H1 (cell line): ENCODE measurements at regions not wholly inside any gene's neighbourhood (a gene's known extent, or its start where the extent isn't known, plus 50 kb on each side); places are given as distances from the start of the nearest gene placed in this dataset.

Experiments
- CTCF ChIA-PET: fragments of 300-600 bp; sonication (Branson Sonifier 250); formaldehyde crosslinking; loops from one replicate; lab custom pipeline; 2021; ENCODE audit not compliant: partially characterized antibody; lab: Charles Lee
- POLR2A ChIA-PET: fragments of 300-600 bp; sonication (Branson Sonifier 250); formaldehyde crosslinking; loops from one replicate; lab custom pipeline; 2021; ENCODE audit warnings: inconsistent platforms; ENCODE audit not compliant: partially characterized antibody; lab: Charles Lee
- DNase-seq, 2 experiments: peaks; one replicate each; pipeline versions ENCODE4 v3.0.0 to v3.0.0-alpha.2; 2010 to 2022; ENCODE audit warnings: low spot score in 2 of 2, low read depth in 1 of 2, mixed read lengths in 1 of 2
- FAIRE-seq: peaks from 2 replicates; lab custom pipeline; 2011; peaks lifted over from hg19 to GRCh38; lab: Jason Lieb, UNC
- H2AFZ ChIP-seq: 2 replicates; pipeline ENCODE4 v1.8.1; 2012; ENCODE audit warnings: low read length, inconsistent platforms
- H2AK5ac ChIP-seq: 2 replicates; pipeline ENCODE4 v1.6.1; 2013; ENCODE audit warnings: low read depth, low read length
- H2BK120ac ChIP-seq: replicated peaks from 2 replicates; pipeline ENCODE3; 2013; ENCODE audit warnings: low read depth, low read length, inconsistent platforms
- H2BK12ac ChIP-seq: 2 replicates; pipeline ENCODE4 v1.6.1; 2013; ENCODE audit warnings: low read depth, low read length
- H2BK15ac ChIP-seq: 2 replicates; pipeline ENCODE4 v1.6.1; 2013; ENCODE audit warnings: low read length
- H2BK20ac ChIP-seq: 2 replicates; pipeline ENCODE4 v1.6.1; 2013; ENCODE audit warnings: low read length
- H2BK5ac ChIP-seq: 2 replicates; pipeline ENCODE4 v1.6.1; 2013; ENCODE audit warnings: low read depth, low read length
- H3K14ac ChIP-seq: 2 replicates; pipeline ENCODE4 v1.6.1; 2013; ENCODE audit warnings: inconsistent platforms; ENCODE audit not compliant: insufficient read length
- H3K18ac ChIP-seq: 2 replicates; pipeline ENCODE4 v1.6.1; 2013; ENCODE audit warnings: low read length; ENCODE audit errors: extremely low read depth
- H3K23ac ChIP-seq: 2 replicates; pipeline ENCODE4 v1.6.1; 2013; ENCODE audit warnings: inconsistent platforms; ENCODE audit not compliant: insufficient read length
- H3K23me2 ChIP-seq: 2 replicates; pipeline ENCODE4 v1.6.1; 2013; ENCODE audit warnings: low read depth, low read length
- H3K27ac ChIP-seq: 2 replicates; pipeline ENCODE4 v1.6.1; 2011; ENCODE audit warnings: low read depth, low read length, inconsistent platforms
- H3K27me3 ChIP-seq, 4 experiments: replicated peaks in 1 of 4; 1 replicate in 1 of 4; 2 replicates in 3 of 4; pipeline versions ENCODE4 v1.6.1 to v1.8.1; 2011 to 2013; ENCODE audit warnings: low read length in 3 of 4, mild to moderate bottlenecking in 3 of 4, inconsistent platforms in 2 of 4, mixed read lengths in 2 of 4, moderate library complexity in 1 of 4; ENCODE audit not compliant: control insufficient read depth in 3 of 4, insufficient read depth in 3 of 4; ENCODE audit errors: extremely low read depth in 1 of 4
- H3K36me3 ChIP-seq, 4 experiments: 2 replicates each; pipeline versions ENCODE4 v1.6.1 to v1.8.1; 2011 to 2013; ENCODE audit warnings: mild to moderate bottlenecking in 4 of 4, low read length in 3 of 4, moderate library complexity in 2 of 4, control low read depth in 1 of 4, inconsistent platforms in 1 of 4; ENCODE audit not compliant: insufficient read depth in 4 of 4, control insufficient read depth in 2 of 4
- H3K4ac ChIP-seq: replicated peaks from 2 replicates; pipeline ENCODE3; 2013; ENCODE audit warnings: low read length, low read depth, mixed read lengths, inconsistent platforms; ENCODE audit not compliant: insufficient read length
- H3K4me1 ChIP-seq, 4 experiments: replicated peaks in 1 of 4; 1 replicate in 1 of 4; 2 replicates in 3 of 4; pipeline versions ENCODE4 v1.6.1 to v1.8.1; 2011 to 2013; ENCODE audit warnings: low read length in 3 of 4, inconsistent platforms in 2 of 4, mixed read lengths in 1 of 4; ENCODE audit not compliant: insufficient read depth in 4 of 4, control insufficient read depth in 3 of 4
- H3K4me2 ChIP-seq, 2 experiments: 2 replicates each; pipeline versions ENCODE4 v1.6.1 to v1.8.1; 2011 to 2013; ENCODE audit warnings: low read depth in 2 of 2, low read length in 2 of 2, control low read depth in 1 of 2, inconsistent platforms in 1 of 2, mild to moderate bottlenecking in 1 of 2; ENCODE audit not compliant: insufficient read depth in 1 of 2
- H3K4me3 ChIP-seq, 4 experiments: fragments of 200-600, 300-600 bp in 1 of 4; sonication (generic), shearing (Covaris generic), sonication (Bioruptor Twin) in 1 of 4; 2 replicates each; pipeline versions ENCODE4 v1.5.1 to v1.8.1; 2011 to 2016; ENCODE audit warnings: low read length in 4 of 4, low read depth in 3 of 4, control low read depth in 2 of 4, inconsistent platforms in 2 of 4, mild to moderate bottlenecking in 2 of 4, mixed read lengths in 1 of 4, moderate library complexity in 1 of 4; ENCODE audit not compliant: insufficient read depth in 2 of 4; ENCODE audit errors: extremely low read depth in 1 of 4
- H3K56ac ChIP-seq: replicated peaks from 2 replicates; pipeline ENCODE3; 2013; ENCODE audit warnings: low read depth, mild to moderate bottlenecking, mixed read lengths, low read length, inconsistent platforms; ENCODE audit not compliant: insufficient read length
- H3K79me1 ChIP-seq: 2 replicates; pipeline ENCODE4 v1.6.1; 2013; ENCODE audit warnings: low read depth, low read length, control low read depth
- H3K79me2 ChIP-seq, 2 experiments: 2 replicates each; pipeline versions ENCODE4 v1.6.1 to v1.8.1; 2012 to 2013; ENCODE audit warnings: low read length in 2 of 2, mild to moderate bottlenecking in 2 of 2, inconsistent platforms in 1 of 2; ENCODE audit not compliant: insufficient read depth in 2 of 2, control insufficient read depth in 1 of 2
- H3K9ac ChIP-seq, 4 experiments: replicated peaks in 1 of 4; 1 replicate in 1 of 4; 2 replicates in 3 of 4; pipeline versions ENCODE4 v1.6.1 to v1.8.1; 2011 to 2013; ENCODE audit warnings: low read depth in 3 of 4, low read length in 3 of 4, control low read depth in 2 of 4, mild to moderate bottlenecking in 2 of 4, moderate library complexity in 2 of 4, inconsistent platforms in 1 of 4; ENCODE audit errors: extremely low read depth in 1 of 4
- H3K9me3 ChIP-seq, 2 experiments: 2 replicates each; pipeline versions ENCODE4 v1.6.1 to v1.8.1; 2012 to 2013; ENCODE audit warnings: mild to moderate bottlenecking in 2 of 2, moderate library complexity in 2 of 2, control low read depth in 1 of 2, inconsistent platforms in 1 of 2, low read depth in 1 of 2, low read length in 1 of 2, mixed read lengths in 1 of 2; ENCODE audit not compliant: insufficient read depth in 2 of 2
- H4K20me1 ChIP-seq, 2 experiments: replicated peaks in 1 of 2; 2 replicates each; pipeline versions ENCODE3 to v1.8.1; 2011 to 2013; ENCODE audit warnings: inconsistent platforms in 2 of 2, low read length in 2 of 2, mild to moderate bottlenecking in 1 of 2; ENCODE audit not compliant: insufficient read depth in 2 of 2, control insufficient read depth in 1 of 2
- H4K5ac ChIP-seq: 2 replicates; pipeline ENCODE4 v1.6.1; 2013; ENCODE audit warnings: low read length, low read depth, mixed read lengths, inconsistent platforms; ENCODE audit not compliant: insufficient read length
- H4K8ac ChIP-seq: 2 replicates; pipeline ENCODE4 v1.8.0; 2013; ENCODE audit warnings: mild to moderate bottlenecking, moderate library complexity, low read length, inconsistent platforms; ENCODE audit not compliant: insufficient read depth; ENCODE audit errors: extremely low read depth
- H4K91ac ChIP-seq: replicated peaks from 2 replicates; pipeline ENCODE3; 2013; ENCODE audit warnings: low read length, mixed read lengths, inconsistent platforms; ENCODE audit not compliant: insufficient read length
- ASH2L ChIP-seq: fragments of 200-600, 300-600 bp; sonication (generic); IDR thresholded peaks from one replicate; pipeline ENCODE4 v1.7.1; 2017; ENCODE audit warnings: low read length
- BCL11A ChIP-seq, 2 experiments: IDR thresholded peaks; one replicate each; pipeline ENCODE4 v1.6.1; 2011; ENCODE audit warnings: low read depth in 2 of 2, low read length in 2 of 2, mild to moderate bottlenecking in 2 of 2
- CBX5 ChIP-seq: fragments of 300-800, 300-1000 bp; sonication (generic); IDR thresholded peaks from 2 replicates; pipeline ENCODE4 v1.7.1; 2016; ENCODE audit warnings: antibody characterized with exemption, low read length, low read depth
- FOSL1 ChIP-seq: IDR thresholded peaks from 2 replicates; pipeline ENCODE4 v1.6.1; 2011; ENCODE audit warnings: mild to moderate bottlenecking, low read depth, low read length, moderate library complexity; ENCODE audit not compliant: insufficient read depth
- HDAC2 ChIP-seq, 2 experiments: fragments of 300-600 bp in 1 of 2; sonication (generic) in 1 of 2; IDR thresholded peaks; 2 replicates each; pipeline ENCODE4 v1.6.1; 2011 to 2012; ENCODE audit warnings: low read depth in 2 of 2, low read length in 2 of 2, mild to moderate bottlenecking in 2 of 2, moderate library complexity in 2 of 2, borderline replicate concordance in 1 of 2, inconsistent platforms in 1 of 2
- PHF8 ChIP-seq: fragments of 200-600 bp; sonication (generic); conservative IDR thresholded peaks from 2 replicates; pipeline ENCODE4 v1.7.1; 2012; ENCODE audit warnings: low read depth, mild to moderate bottlenecking, inconsistent platforms, low read length, moderate library complexity
- RFX5 ChIP-seq: IDR thresholded peaks from 2 replicates; pipeline ENCODE4 v1.6.1; 2011; ENCODE audit warnings: low read depth, low read length, improper control_type of control experiment, borderline replicate concordance
- SIN3A ChIP-seq, 2 experiments: IDR thresholded peaks in 1 of 2; conservative IDR thresholded peaks in 1 of 2; 2 replicates each; pipeline ENCODE4 v1.6.1; 2011 to 2012; ENCODE audit warnings: low read length in 2 of 2, improper control_type of control experiment in 1 of 2, low read depth in 1 of 2, mild to moderate bottlenecking in 1 of 2
- SIX5 ChIP-seq: IDR thresholded peaks from 2 replicates; pipeline ENCODE4 v1.6.1; 2011; ENCODE audit warnings: mild to moderate bottlenecking, low read depth, low read length
- SRF ChIP-seq: IDR thresholded peaks from 2 replicates; pipeline ENCODE4 v1.6.1; 2011; ENCODE audit warnings: mild to moderate bottlenecking, low read depth, low read length, moderate library complexity
- SUZ12 ChIP-seq: fragments of 200-600 bp; sonication (generic); IDR thresholded peaks from 2 replicates; pipeline ENCODE4 v1.6.1; 2012; ENCODE audit warnings: mild to moderate bottlenecking, inconsistent platforms, low read length, moderate library complexity, mixed read lengths
- ZNF274 ChIP-seq: IDR thresholded peaks from 2 replicates; pipeline ENCODE4 v1.7.0; 2012; ENCODE audit warnings: low read length, borderline replicate concordance; ENCODE audit errors: extremely low read depth
- WGBS, 2 experiments: shearing (Covaris generic) in 1 of 2; methylation state at CpG; one replicate each; pipeline versions ENCODE4 v1.1.6 to v1.1.7; 2013 to 2015; ENCODE audit warnings: low lambda C conversion rate in 2 of 2, mixed read lengths in 2 of 2, inconsistent platforms in 1 of 2, low coverage in 1 of 2, missing lambda C conversion rate in 1 of 2; ENCODE audit not compliant: insufficient replicate concordance in 2 of 2, insufficient coverage in 1 of 2, insufficient read length in 1 of 2; ENCODE audit errors: extremely low coverage in 1 of 2, missing lambda C conversion rate in 1 of 2; 5-methylcytosine and 5-hydroxymethylcytosine counted together

DNA sequence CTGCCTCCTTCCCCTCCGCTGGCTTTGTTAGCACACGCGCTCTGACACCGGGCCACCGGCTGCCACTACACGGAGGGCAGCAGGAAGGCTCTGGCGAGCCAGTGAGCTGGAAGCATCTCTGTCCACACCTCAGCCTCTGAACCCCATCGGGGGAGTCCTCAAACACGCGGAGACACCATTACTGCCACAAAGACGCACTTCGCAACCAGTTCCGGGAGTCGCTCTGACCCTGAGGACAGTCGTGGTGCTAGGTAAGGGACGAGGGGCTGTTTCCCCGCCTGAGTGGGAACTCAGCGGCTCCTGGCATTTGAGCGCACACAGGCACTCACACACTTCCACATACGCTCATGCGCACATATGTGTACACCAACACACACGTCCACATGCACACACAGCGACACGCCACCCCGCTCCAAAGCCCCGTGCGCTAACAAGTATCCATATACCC is 160.0 kb downstream of the C9orf152 start:
- Histone ChIP-seq H2BK120ac (peak overlapping the region; percentile 88), H2BK20ac (peak overlapping the region; percentile 96), H3K9me3 (no peaks in the 10 kb centered on the region), H3K27ac (peak overlapping the region; percentile 75; the same call in 1 of the 2 replicates), H3K36me3 (no peaks in the 10 kb centered on the region), H2BK15ac (peak overlapping the region; percentile 88; the same call in 1 of the 2 replicates), H3K27me3 (peaks cover 0 to 12% (median 7%) of the 10 kb centered on the region in 4 experiments; a peak in 4 of 7 replicates), H2BK5ac (peak overlapping the region; percentile 93), H3K9ac (peak overlapping the region in 3 of 4 experiments; percentile 55 to 64 (median 58); a peak in 6 of 7 replicates), H4K5ac (peak overlapping the region; percentile 78), H3K14ac (peak overlapping the region; percentile 100), H2BK12ac (peak overlapping the region; percentile 99), H4K91ac (peak overlapping the region; percentile 99), H2AK5ac (peak overlapping the region; percentile 89), H3K4ac (peak overlapping the region; percentile 92), H3K79me2 (peaks cover 0 to 40% of the 10 kb centered on the region in 2 experiments; a peak in 2 of 4 replicates), H3K4me2 (peak overlapping the region; percentile 99 to 100), H4K20me1 (peaks cover 5 to 8% of the 10 kb centered on the region in 2 experiments), H3K4me3 (peak overlapping the region; percentile 68 to 99 (median 86)), H3K4me1 (peaks cover 4 to 10% (median 7%) of the 10 kb centered on the region in 4 experiments; a peak in 6 of 7 replicates), H3K79me1 (no peaks in the 10 kb centered on the region), H3K18ac (peak overlapping the region; percentile 93), H3K23me2 (peaks cover 16% of the 10 kb centered on the region), H3K23ac (peak overlapping the region; percentile 99), H2AFZ (0 out of 2 replicates have a peak overlapping the region, but pooled peaks have one; percentile 45), H4K8ac (peak overlapping the region; percentile 95), H3K56ac (peak overlapping the region; percentile 73)
- FAIRE-seq = no peak
- 4% methylated on average over 27 of the region's 27 CpGs; no CpG with 5 or more reads in 1 of the 2 experiments for WGBS, 2 experiments
- ChIA-PET POLR2A (interaction anchor here (0.9 to 2.0 kb wide), 7 partner anchors 13 to 77 kb away, joined by 3 to 7 read pairs (median 4); no protein-coding TSS in a partner anchor), CTCF (interaction anchor here (0.9 to 2.0 kb wide), 8 partner anchors 9 to 95 kb away, joined by 3 to 6 read pairs (median 4); no protein-coding TSS in a partner anchor)
- DNase-seq = peak in 1 of 2 experiments; percentile 67
- no peak for TF ChIP-seq BCL11A (IDR thresholded peaks at IDR 0.05; ENCODE audit: low read depth in 2 of 2, low read length in 2 of 2)
- no peak for TF ChIP-seq PHF8
- TF ChIP-seq FOSL1 = no peak
- no peak for TF ChIP-seq CBX5
- TF ChIP-seq SRF = no peak
- TF ChIP-seq HDAC2 (IDR thresholded peaks at IDR 0.05; ENCODE audit: borderline replicate concordance in 1 of 2, low read depth in 2 of 2, low read length in 2 of 2) = no peak
- TF ChIP-seq SUZ12 = 0 out of 2 replicates have a peak, but pooled peaks have one; percentile 22
- TF ChIP-seq ZNF274 = no peak
- TF ChIP-seq SIX5 = no peak
- no peak for TF ChIP-seq RFX5
- TF ChIP-seq SIN3A (conservative IDR thresholded peaks at IDR 0.05 in 1 of 2, IDR thresholded peaks at IDR 0.05 in 1 of 2; ENCODE audit: low read depth in 1 of 2, low read length in 2 of 2) = 0 out of 4 replicates have a peak, but pooled peaks of 1 of the 2 experiments have one; percentile 1
- TF ChIP-seq ASH2L = peak; percentile 55
